Endothelial cell of umbilical vein (primary cell): ENCODE measurements at regions not wholly inside any gene's neighbourhood (a gene's known extent, or its start where the extent isn't known, plus 50 kb on each side); places are given as distances from the start of the nearest gene placed in this dataset.

Source experiments
- BruUV-seq: library from RNA; stranded (reverse); fragments of 400-500 nt; replicated peaks from 2 replicates; lab custom pipeline; 2021; lab: Mats Ljungman, UMichigan
- CTCF ChIA-PET: fragments of 300-600, 350-600 bp; sonication (Branson Sonifier 250); formaldehyde crosslinking; loops from one replicate; lab custom pipeline; 2021; ENCODE audit warnings: antibody characterized with exemption, inconsistent platforms; lab: Charles Lee
- POLR2A ChIA-PET: fragments of 300-600, 350-600 bp; sonication (Branson Sonifier 250); formaldehyde crosslinking; loops from one replicate; lab custom pipeline; 2021; ENCODE audit warnings: antibody characterized with exemption, inconsistent platforms; lab: Charles Lee
- DNase-seq: peaks from one replicate; pipeline ENCODE4 v3.0.0-alpha.2; 2011; ENCODE audit warnings: low read depth, low spot score
- FAIRE-seq: peaks from 2 replicates; lab custom pipeline; 2011; peaks lifted over from hg19 to GRCh38; lab: Jason Lieb, UNC
- H2AFZ ChIP-seq: 2 replicates; pipeline ENCODE4 v1.6.0; 2012; ENCODE audit warnings: low read depth, low read length, control low read depth, inconsistent platforms
- H3K27ac ChIP-seq: 2 replicates; pipeline ENCODE4 v1.5.1; 2011; ENCODE audit warnings: low read depth, mild to moderate bottlenecking, control low read depth, low read length, moderate library complexity; ENCODE audit not compliant: insufficient read depth
- H3K27me3 ChIP-seq, 2 experiments: 2 replicates each; pipeline versions ENCODE4 v1.6.0 to v1.6.1; 2011; ENCODE audit warnings: low read length in 2 of 2, mixed read lengths in 1 of 2; ENCODE audit not compliant: control insufficient read depth in 2 of 2, insufficient read depth in 2 of 2
- H3K36me3 ChIP-seq, 2 experiments: 2 replicates in 1 of 2; 3 replicates in 1 of 2; pipeline ENCODE4 v1.5.1; 2011; ENCODE audit warnings: low read length in 2 of 2, mild to moderate bottlenecking in 1 of 2, moderate library complexity in 1 of 2; ENCODE audit not compliant: control insufficient read depth in 2 of 2, insufficient read depth in 2 of 2; ENCODE audit errors: extremely low read depth in 1 of 2
- H3K4me1 ChIP-seq: 3 replicates; pipeline ENCODE4 v1.5.1; 2011; ENCODE audit warnings: mild to moderate bottlenecking, low read length; ENCODE audit not compliant: control insufficient read depth, insufficient read depth; ENCODE audit errors: extremely low read depth
- H3K4me2 ChIP-seq: 2 replicates; pipeline ENCODE4 v1.6.1; 2011; ENCODE audit warnings: low read length, control low read depth, mixed read lengths; ENCODE audit not compliant: insufficient read depth
- H3K4me3 ChIP-seq, 3 experiments: fragments of 200-600 bp in 1 of 3; sonication (generic), shearing (Covaris generic) in 1 of 3; replicated peaks in 1 of 3; 2 replicates each; pipeline ENCODE4 v1.5.1; 2011 to 2016; ENCODE audit warnings: control low read depth in 3 of 3, low read length in 3 of 3, mild to moderate bottlenecking in 2 of 3, inconsistent platforms in 1 of 3, low read depth in 1 of 3, moderate library complexity in 1 of 3; ENCODE audit not compliant: insufficient read depth in 1 of 3
- H3K79me2 ChIP-seq: 2 replicates; pipeline ENCODE4 v1.6.0; 2012; ENCODE audit warnings: low read length, inconsistent platforms; ENCODE audit not compliant: control insufficient read depth, insufficient read depth
- H3K9ac ChIP-seq: replicated peaks from 2 replicates; pipeline ENCODE3; 2011; ENCODE audit warnings: low read length, control low read depth; ENCODE audit not compliant: insufficient read depth; ENCODE audit errors: extremely low read depth
- H3K9me1 ChIP-seq: replicated peaks from 3 replicates; pipeline ENCODE4 v1.6.0; 2011; ENCODE audit warnings: mild to moderate bottlenecking, low read length; ENCODE audit not compliant: control insufficient read depth, insufficient read depth; ENCODE audit errors: extremely low read depth
- H3K9me3 ChIP-seq: replicated peaks from 2 replicates; pipeline ENCODE4 v1.5.1; 2012; ENCODE audit warnings: low read length, inconsistent platforms; ENCODE audit not compliant: control insufficient read depth, insufficient read depth
- H4K20me1 ChIP-seq: replicated peaks from 2 replicates; pipeline ENCODE3; 2011; ENCODE audit warnings: mild to moderate bottlenecking, low read length; ENCODE audit not compliant: control insufficient read depth, insufficient read depth; ENCODE audit errors: extremely low read depth
- CTCF ChIP-seq, 2 donors: IDR thresholded peaks; 1 replicate in 1 of 2; 2 replicates in 1 of 2; pipeline ENCODE4 v1.5.1; 2011; ENCODE audit warnings: low read length in 2 of 2, mild to moderate bottlenecking in 2 of 2, moderate library complexity in 2 of 2, control low read depth in 1 of 2, inconsistent platforms in 1 of 2, low read depth in 1 of 2; ENCODE audit not compliant: insufficient read depth in 1 of 2; ENCODE audit errors: extremely low read depth in 1 of 2
- EZH2 ChIP-seq: IDR thresholded peaks from 2 replicates; pipeline ENCODE4 v1.6.1; 2012; ENCODE audit warnings: borderline replicate concordance, low read depth, mild to moderate bottlenecking, moderate library complexity, low read length, inconsistent platforms; ENCODE audit not compliant: severe bottlenecking
- FOS ChIP-seq: IDR thresholded peaks from 2 replicates; pipeline ENCODE4 v1.6.1; 2011; ENCODE audit warnings: mild to moderate bottlenecking, low read length, moderate library complexity, borderline replicate concordance; ENCODE audit not compliant: insufficient read depth
- GATA2 ChIP-seq: IDR thresholded peaks from 2 replicates; pipeline ENCODE4 v1.7.0; 2011; ENCODE audit warnings: low read depth, mild to moderate bottlenecking, moderate library complexity, mixed read lengths, low read length; ENCODE audit not compliant: insufficient read length, insufficient read depth
- JUN ChIP-seq: IDR thresholded peaks from 2 replicates; pipeline ENCODE4 v1.6.1; 2011; ENCODE audit warnings: borderline replicate concordance, low read depth; ENCODE audit not compliant: insufficient read length, insufficient read depth
- MAX ChIP-seq: IDR thresholded peaks from 2 replicates; pipeline ENCODE4 v1.6.1; 2011; ENCODE audit not compliant: insufficient read depth, insufficient read length
- MYC ChIP-seq: IDR thresholded peaks from one replicate; pipeline ENCODE4 v1.6.1; 2011; ENCODE audit warnings: mild to moderate bottlenecking, low read depth, low read length
- POLR2A ChIP-seq: IDR thresholded peaks from 2 replicates; pipeline ENCODE4 v1.6.1; 2012; ENCODE audit warnings: low read depth, mild to moderate bottlenecking, control low read depth, low read length
- POLR2AphosphoS5 ChIP-seq: IDR thresholded peaks from 2 replicates; pipeline ENCODE4 v1.6.1; 2012; ENCODE audit warnings: low read depth, mild to moderate bottlenecking, control low read depth, low read length, moderate library complexity; ENCODE audit not compliant: insufficient read depth
- dilution Hi-C: fragments of 300-500 bp; cut with MboI; formaldehyde crosslinking; loops from one replicate; pipeline ENCODE4 v1.15.0; 2019; ENCODE audit warnings: low sequenced_read_pairs; ENCODE audit not compliant: extremely low pct_ligation_motif_present
- intact Hi-C: fragments of 100-400 bp; cut with micrococcal nuclease; formaldehyde crosslinking; loops from one replicate; pipeline ENCODE4 v1.10.0; 2022

- FAIRE-seq = no peak
- Histone ChIP-seq H3K9me3 (no peaks in the 10 kb centered on the region), H3K4me1 (no peaks in the 10 kb centered on the region), H3K4me2 (no peak overlapping the region), H3K4me3 (no peak overlapping the region), H2AFZ (no peak overlapping the region), H3K36me3 (no peaks in the 10 kb centered on the region), H3K9me1 (no peaks in the 10 kb centered on the region), H3K27me3 (no peaks in the 10 kb centered on the region), H3K9ac (no peak overlapping the region), H3K79me2 (no peaks in the 10 kb centered on the region), H4K20me1 (no peaks in the 10 kb centered on the region), H3K27ac (no peak overlapping the region)
- no TSS peak for BruUV-seq
- intact Hi-C loops (no loop called here), dilution Hi-C loops (no loop called here)
- TF ChIP-seq GATA2 (no peak), JUN (no peak), FOS (no peak), EZH2 (no peak), CTCF (IDR thresholded peaks at IDR 0.05; ENCODE audit: extremely low read depth in 1 of 2, insufficient read depth in 1 of 2, low read depth in 1 of 2, low read length in 2 of 2) (no peak), MYC (no peak), POLR2AphosphoS5 (no peak), MAX (no peak), POLR2A (no peak)
- POLR2A ChIA-PET = no interaction called here
- DNase-seq = no peak
- CTCF ChIA-PET = no interaction called here
These were observed 799.8 kb upstream of the SLC10A2 start for GRCh38 chr13:103866048-103866447.
